Peyer's patch (tissue), 4 donors: ENCODE measurements at regions not wholly inside any gene's neighbourhood (a gene's known extent, or its start where the extent isn't known, plus 50 kb on each side); places are given as distances from the start of the nearest gene placed in this dataset.

Experiments
- DNase-seq, 3 donors: peaks; one replicate each; pipeline ENCODE4 v3.0.0-alpha.2; 2017 to 2019
- H3K27ac ChIP-seq, 4 donors: fragments of 200-600 bp; sonication (generic); one replicate each; pipeline ENCODE4 v1.5.1; 2016 to 2019
- H3K27me3 ChIP-seq, 2 donors: fragments of 200-600 bp; sonication (generic); one replicate each; pipeline ENCODE4 v1.5.1; 2019
- H3K36me3 ChIP-seq, 3 donors: fragments of 200-600 bp; sonication (generic); one replicate each; pipeline ENCODE4 v1.5.1; 2016 to 2019
- H3K4me1 ChIP-seq, 4 donors: fragments of 200-600 bp; sonication (generic); one replicate each; pipeline ENCODE4 v1.5.1; 2016 to 2019
- H3K4me3 ChIP-seq, 4 donors: fragments of 200-600 bp; sonication (generic); 1 replicate in 3 of 4; 2 replicates in 1 of 4; pipeline ENCODE4 v1.5.1; 2016 to 2019; ENCODE audit warnings: mild to moderate bottlenecking in 1 of 4
- H3K9me3 ChIP-seq, 4 donors: fragments of 200-600 bp; sonication (generic); one replicate each; pipeline ENCODE4 v1.5.1; 2016 to 2019; ENCODE audit warnings: mild to moderate bottlenecking in 1 of 4
- CTCF ChIP-seq, 6 experiments: fragments of 450-650 bp in 4 of 6; fragments of 200-600 bp in 2 of 6; sonication (generic) in 1 of 6; IDR thresholded peaks; one replicate each; pipeline ENCODE4 v1.5.1; 2017 to 2019; ENCODE audit warnings: antibody characterized with exemption in 6 of 6, mild to moderate bottlenecking in 3 of 6, moderate library complexity in 1 of 6
- POLR2A ChIP-seq, 2 donors: fragments of 450-650 bp; IDR thresholded peaks; one replicate each; pipeline ENCODE4 v1.5.1; 2017; ENCODE audit warnings: antibody characterized with exemption in 2 of 2, mild to moderate bottlenecking in 2 of 2, moderate library complexity in 2 of 2

- H3K9me3 ChIP-seq = no peaks in the 10 kb centered on the region
- H3K4me1 ChIP-seq = no peaks in the 10 kb centered on the region
- no peak for DNase-seq
- no peak for TF ChIP-seq POLR2A (IDR thresholded peaks at IDR 0.05)
- no peak for TF ChIP-seq CTCF (IDR thresholded peaks at IDR 0.05)
- no peaks in the 10 kb centered on the region for H3K27me3 ChIP-seq
- no peak overlapping the region for H3K4me3 ChIP-seq
- H3K27ac ChIP-seq = no peak overlapping the region
- H3K36me3 ChIP-seq = no peaks in the 10 kb centered on the region
Observed at GRCh38 chr2:55782528-55783173, 89.0 kb upstream of the PNPT1 start.

- Histone ChIP-seq H3K27ac (no peak overlapping the region), H3K27me3 (no peaks in the 10 kb centered on the region), H3K4me1 (no peaks in the 10 kb centered on the region), H3K4me3 (no peak overlapping the region), H3K36me3 (no peaks in the 10 kb centered on the region), H3K9me3 (no peaks in the 10 kb centered on the region)
- TF ChIP-seq CTCF (IDR thresholded peaks at IDR 0.05) (no peak), POLR2A (IDR thresholded peaks at IDR 0.05) (no peak)
- no peak for DNase-seq
Observed at GRCh38 chr2:55781542-55781941, 87.9 kb upstream of the PNPT1 start.

GRCh38 chr2:55780697-55781096 lies 87.1 kb upstream of the PNPT1 start:
- no peak for DNase-seq
- Histone ChIP-seq H3K9me3 (no peaks in the 10 kb centered on the region), H3K27me3 (no peaks in the 10 kb centered on the region), H3K4me1 (no peaks in the 10 kb centered on the region), H3K36me3 (no peaks in the 10 kb centered on the region), H3K4me3 (no peak overlapping the region), H3K27ac (no peak overlapping the region)
- TF ChIP-seq POLR2A (IDR thresholded peaks at IDR 0.05) (no peak), CTCF (IDR thresholded peaks at IDR 0.05) (no peak)

DNA sequence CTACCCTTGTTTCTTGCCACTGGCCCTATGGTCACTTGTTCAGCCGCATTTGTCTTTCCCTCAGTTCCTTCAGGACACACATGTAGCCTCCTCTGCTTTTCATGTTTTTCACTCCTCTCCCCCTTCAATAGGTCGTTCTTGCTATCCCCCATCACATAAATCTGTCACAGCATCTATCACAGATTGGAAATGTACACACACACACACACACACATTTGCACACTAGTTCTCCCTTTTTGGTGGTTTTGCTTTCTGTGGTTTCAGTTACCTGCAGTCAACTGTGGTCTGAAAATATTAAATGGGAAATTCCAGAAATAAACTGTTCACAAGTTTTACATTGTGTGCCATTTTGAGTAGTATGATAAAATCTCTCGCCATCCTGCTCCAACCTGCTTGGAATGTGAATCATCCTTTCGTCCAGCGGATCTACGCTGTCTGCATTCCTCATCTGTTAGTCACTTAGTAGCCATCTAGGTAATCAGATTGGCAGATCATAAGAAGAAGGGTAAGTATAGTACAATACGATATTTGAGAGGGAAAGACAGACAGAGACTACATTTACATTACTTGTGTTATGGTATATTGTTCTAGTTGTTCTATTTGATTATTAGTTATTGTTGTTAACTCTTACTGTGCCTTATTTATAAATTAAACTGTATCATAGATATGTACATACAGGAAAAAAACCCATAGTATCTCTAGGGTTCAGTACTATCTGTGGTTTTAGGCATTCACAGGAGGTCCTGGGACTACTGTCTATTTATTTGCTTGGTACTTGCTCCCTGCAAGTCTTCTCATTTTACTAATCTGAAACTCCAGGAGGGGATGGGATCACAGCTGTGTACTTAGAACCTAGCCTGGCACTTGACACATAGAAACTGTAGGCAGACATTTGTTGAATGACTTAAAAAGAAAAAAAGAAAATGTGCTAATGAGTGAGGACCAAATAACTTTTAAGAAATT lies 86.1 kb upstream of the PNPT1 start:
- Histone ChIP-seq H3K27me3 (no peaks in the 10 kb centered on the region), H3K36me3 (no peaks in the 10 kb centered on the region), H3K9me3 (no peaks in the 10 kb centered on the region), H3K4me3 (no peak overlapping the region), H3K27ac (no peak overlapping the region), H3K4me1 (no peaks in the 10 kb centered on the region)
- DNase-seq = no peak
- TF ChIP-seq POLR2A (IDR thresholded peaks at IDR 0.05) (no peak), CTCF (IDR thresholded peaks at IDR 0.05) (no peak)

DNA sequence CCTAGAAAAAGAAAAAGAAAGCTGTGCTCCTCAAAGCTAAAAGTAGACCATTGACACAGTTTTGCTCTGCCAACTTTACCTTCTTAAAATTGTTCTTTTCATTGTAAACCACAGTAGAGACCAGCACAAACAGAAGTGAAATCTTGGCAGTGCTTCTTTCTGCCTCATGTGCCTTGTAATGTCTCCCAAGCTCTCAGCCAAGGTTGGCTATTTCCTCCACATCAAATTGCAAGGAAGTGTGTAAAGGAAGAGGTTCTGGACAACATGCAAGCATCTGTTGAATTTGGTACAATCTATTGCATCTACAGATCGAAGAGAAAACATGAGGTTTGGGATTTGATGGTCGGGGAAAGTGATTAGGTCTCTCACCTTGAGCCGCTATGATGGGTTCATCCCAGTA lies 83.3 kb upstream of the PNPT1 start:
- H3K27me3 ChIP-seq = no peaks in the 10 kb centered on the region
- DNase-seq = no peak
- H3K27ac ChIP-seq = no peak overlapping the region
- H3K9me3 ChIP-seq = no peaks in the 10 kb centered on the region
- H3K36me3 ChIP-seq = no peaks in the 10 kb centered on the region
- no peaks in the 10 kb centered on the region for H3K4me1 ChIP-seq
- H3K4me3 ChIP-seq = no peak overlapping the region
- TF ChIP-seq CTCF (IDR thresholded peaks at IDR 0.05) (no peak), POLR2A (IDR thresholded peaks at IDR 0.05) (no peak)
